ENCODE measurements at regions not wholly inside any gene's neighbourhood (a gene's known extent, or its start where the extent isn't known, plus 50 kb on each side); places are given as distances from the start of the nearest gene placed in this dataset.

- DNase-seq (ENCODE audit: low read depth) = no peak
- H3K4me3 ChIP-seq (ENCODE audit: low read length) = no peak overlapping the region
- TF ChIP-seq CTCF (conservative IDR thresholded peaks at IDR 0.05; ENCODE audit: low read length) = no peak
Observed at GRCh38 chr16:86418981-86419380, 91.3 kb upstream of the FOXF1 start.

GRCh38 chr16:86419518-86419917 is 90.8 kb upstream of the FOXF1 start:
- TF ChIP-seq CTCF (conservative IDR thresholded peaks at IDR 0.05; ENCODE audit: low read length) = no peak
- DNase-seq (ENCODE audit: low read depth) = no peak
- no peak overlapping the region for H3K4me3 ChIP-seq (ENCODE audit: low read length)

GRCh38 chr16:86421995-86422394 is 88.3 kb upstream of the FOXF1 start:
- no peak overlapping the region for H3K4me3 ChIP-seq (ENCODE audit: low read length)
- no peak for TF ChIP-seq CTCF (conservative IDR thresholded peaks at IDR 0.05; ENCODE audit: low read length)
- no peak for DNase-seq (ENCODE audit: low read depth)

GRCh38 chr16:86424398-86424797 is 85.9 kb upstream of the FOXF1 start:
- TF ChIP-seq CTCF (conservative IDR thresholded peaks at IDR 0.05; ENCODE audit: low read length) = no peak
- DNase-seq (ENCODE audit: low read depth) = no peak

GRCh38 chr16:86424985-86425384 is 85.3 kb upstream of the FOXF1 start:
- TF ChIP-seq CTCF (conservative IDR thresholded peaks at IDR 0.05; ENCODE audit: low read length) = no peak
- no peak for DNase-seq (ENCODE audit: low read depth)
- no peak overlapping the region for H3K4me3 ChIP-seq (ENCODE audit: low read length)

More at GRCh38 chr16:86424398-86424797, 85.9 kb upstream of the FOXF1 start:
- H3K4me3 ChIP-seq (ENCODE audit: low read length) = no peak overlapping the region

- H3K4me3 ChIP-seq (ENCODE audit: low read length) = no peak overlapping the region
- no peak for TF ChIP-seq CTCF (conservative IDR thresholded peaks at IDR 0.05; ENCODE audit: low read length)
- DNase-seq (ENCODE audit: low read depth) = no peak
Observed at GRCh38 chr16:86426063-86426642, 84.2 kb upstream of the FOXF1 start.

- no peak overlapping the region for H3K4me3 ChIP-seq (ENCODE audit: low read length)
- no peak for TF ChIP-seq CTCF (conservative IDR thresholded peaks at IDR 0.05; ENCODE audit: low read length)
- DNase-seq (ENCODE audit: low read depth) = no peak
Observed at GRCh38 chr16:86427433-86427851, 82.9 kb upstream of the FOXF1 start.
